HG02885 (cell line): ENCODE measurements at regions not wholly inside any gene's neighbourhood (a gene's known extent, or its start where the extent isn't known, plus 50 kb on each side); places are given as distances from the start of the nearest gene placed in this dataset.

ENCODE experiments used
- ATAC-seq: cut with Tn5 transposase; IDR thresholded peaks from one replicate; pipeline ENCODE4 v1.9.1; 2021; ENCODE audit warnings: mild to moderate bottlenecking; ENCODE audit not compliant: unreplicated experiment, poor library complexity

DNA sequence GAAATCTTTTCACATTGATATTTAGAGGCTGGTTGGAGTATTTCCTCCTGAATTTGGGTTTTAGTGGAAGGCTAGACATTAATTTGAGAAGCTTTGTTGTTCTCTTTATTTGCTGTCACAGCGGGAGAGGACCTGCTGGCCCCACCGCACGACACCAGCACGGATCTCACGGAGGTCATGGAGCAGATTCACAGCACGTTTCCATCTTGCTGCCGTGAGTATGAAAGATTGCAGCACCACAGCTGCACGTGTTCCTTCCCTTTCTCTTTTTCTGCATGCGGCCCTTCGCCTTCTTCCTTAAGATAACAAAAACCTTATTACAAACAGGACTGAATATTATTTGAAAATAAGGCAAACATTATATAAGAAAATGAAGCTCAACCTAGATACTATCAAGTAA, 555.5 kb downstream of the UTRN start:
- no peak for ATAC-seq

- ATAC-seq = no peak
Measured at GRCh38 chr6:144843701-144844100, 558.6 kb downstream of the UTRN start.

DNA sequence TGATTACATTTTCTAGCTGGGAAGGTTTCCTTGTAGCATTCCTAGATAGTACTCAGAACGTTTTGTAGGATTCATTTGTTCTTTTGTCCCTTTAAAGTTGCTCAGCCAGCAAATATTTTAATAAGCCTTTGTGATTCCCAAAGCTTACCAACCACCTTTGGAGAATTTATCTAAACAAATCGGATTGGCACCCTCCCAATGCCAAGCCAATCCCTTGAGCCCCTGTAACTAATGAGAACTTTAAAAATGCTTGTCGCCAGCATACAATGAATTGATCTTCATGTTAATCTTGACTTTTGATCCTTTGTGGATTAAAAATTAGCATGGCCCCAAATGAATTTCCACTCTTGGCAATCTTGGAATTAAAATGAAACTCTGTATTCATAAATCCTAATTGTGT, 559.5 kb downstream of the UTRN start:
- ATAC-seq = no peak

- ATAC-seq = no peak
Measured at GRCh38 chr6:144845186-144845585, 560.1 kb downstream of the UTRN start.

GRCh38 chr6:144847916-144848315, 562.8 kb downstream of the UTRN start:
- no peak for ATAC-seq

GRCh38 chr6:144849920-144850319, 564.8 kb downstream of the UTRN start:
- ATAC-seq = no peak

DNA sequence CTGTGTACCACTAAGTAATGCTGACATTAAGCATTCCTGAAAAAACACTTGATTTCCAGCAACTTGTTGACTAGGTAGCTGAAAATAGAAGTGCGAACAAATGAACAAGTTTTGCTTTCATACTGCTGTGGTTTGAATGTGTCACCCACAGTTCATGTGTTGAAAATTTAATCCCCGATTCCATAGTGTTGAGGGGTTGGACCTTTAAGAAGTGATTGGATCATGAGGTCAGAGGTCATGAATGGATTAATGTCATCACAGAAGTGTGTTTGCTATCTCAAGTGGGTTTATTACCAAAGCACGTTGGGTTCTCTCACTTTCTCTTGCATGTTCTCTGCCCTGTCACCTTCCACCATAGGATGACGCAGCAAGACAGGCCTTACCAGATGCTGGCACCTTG, 568.5 kb downstream of the UTRN start:
- ATAC-seq = no peak

DNA sequence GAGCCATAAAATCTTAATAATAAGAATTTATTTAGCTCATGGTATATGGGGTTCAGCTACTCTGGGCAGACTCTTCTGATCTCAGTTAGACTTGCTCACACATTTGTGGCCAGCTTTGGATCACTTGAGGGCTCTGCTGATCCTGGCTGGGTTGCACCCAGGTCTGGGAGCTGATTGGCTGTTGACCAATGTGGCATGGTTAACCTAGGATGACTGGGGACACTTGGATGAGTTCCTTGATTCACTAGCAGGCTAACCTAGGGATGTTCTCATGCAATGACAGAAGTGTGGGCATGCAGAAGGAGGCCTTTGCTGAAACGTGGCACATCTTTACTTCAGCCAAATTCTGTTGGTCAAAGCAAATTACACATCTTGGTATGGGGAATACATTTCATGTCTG, 569.5 kb downstream of the UTRN start:
- no peak for ATAC-seq

DNA sequence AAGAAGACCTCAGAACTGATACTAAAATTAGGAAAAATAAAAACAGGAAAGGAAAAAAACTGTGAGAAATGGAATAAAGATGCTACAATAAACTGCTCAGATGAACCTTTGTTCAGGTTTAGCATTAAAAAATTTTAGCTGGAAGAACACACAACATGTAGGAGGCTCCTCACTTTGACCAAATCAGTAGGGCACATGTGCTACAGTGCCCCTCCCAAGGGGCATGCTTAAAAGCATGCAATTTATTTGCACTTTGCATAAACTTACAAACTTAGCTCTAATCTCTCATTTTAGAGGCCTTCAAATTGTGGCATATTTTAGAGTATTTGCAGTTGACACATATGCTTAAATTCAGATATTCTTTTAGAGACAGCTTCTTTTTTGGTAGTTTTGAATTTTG, 570.2 kb downstream of the UTRN start:
- no peak for ATAC-seq

- ATAC-seq = no peak
Measured at GRCh38 chr6:144855812-144856531, 570.8 kb downstream of the UTRN start.

GRCh38 chr6:144856622-144857021, 571.5 kb downstream of the UTRN start:
- no peak for ATAC-seq

- ATAC-seq = no peak
Measured at GRCh38 chr6:144857086-144857485, 572.0 kb downstream of the UTRN start.

DNA sequence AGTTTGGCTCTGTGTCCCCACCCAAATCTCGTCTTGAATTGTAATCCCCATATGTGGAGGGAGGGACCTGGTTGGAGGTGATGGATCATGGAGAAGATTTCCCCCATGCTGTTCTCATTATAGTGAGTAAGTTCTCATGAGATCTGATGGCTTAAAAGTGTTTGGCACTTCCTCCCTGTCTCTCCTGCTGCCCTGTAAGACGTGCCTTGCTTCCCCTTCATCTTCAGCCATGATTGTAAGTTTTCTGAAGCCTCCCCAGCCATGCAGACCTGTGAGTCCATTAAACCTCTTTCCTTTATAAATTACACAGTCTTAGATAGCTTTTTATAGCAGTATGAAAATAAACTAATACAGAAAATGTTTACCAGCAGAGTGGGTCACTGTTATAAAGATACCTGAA, 577.6 kb downstream of the UTRN start:
- ATAC-seq = no peak

GRCh38 chr6:144867761-144868160, 582.6 kb downstream of the UTRN start:
- no peak for ATAC-seq

GRCh38 chr6:144870782-144871181, 585.6 kb downstream of the UTRN start:
- no peak for ATAC-seq

- no peak for ATAC-seq
Measured at GRCh38 chr6:144873623-144874378, 588.7 kb downstream of the UTRN start.

GRCh38 chr6:144876689-144877088, 591.6 kb downstream of the UTRN start:
- no peak for ATAC-seq

DNA sequence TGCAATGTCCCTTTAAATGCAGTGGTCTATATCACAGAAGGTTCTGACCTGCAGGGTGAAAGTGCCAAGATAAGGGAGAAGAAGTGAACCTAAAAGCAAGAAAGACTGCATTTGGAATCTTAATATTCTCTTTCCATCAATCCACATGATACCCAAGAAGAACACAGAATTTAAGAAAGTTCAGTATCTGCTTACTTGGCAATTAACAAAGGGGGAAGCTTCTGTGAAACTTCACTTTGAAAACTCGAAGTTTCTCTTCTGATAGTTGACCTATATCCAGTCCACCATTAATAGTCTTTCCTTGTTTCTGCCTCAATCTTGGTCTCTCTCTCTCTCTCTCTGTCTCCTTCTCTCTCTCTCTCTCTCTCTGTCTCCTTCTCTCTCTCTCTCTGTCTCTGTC, 592.0 kb downstream of the UTRN start:
- no peak for ATAC-seq

- no peak for ATAC-seq
Measured at GRCh38 chr6:144878577-144878976, 593.4 kb downstream of the UTRN start.

- ATAC-seq = no peak
Measured at GRCh38 chr6:144879436-144879835, 594.3 kb downstream of the UTRN start.

DNA sequence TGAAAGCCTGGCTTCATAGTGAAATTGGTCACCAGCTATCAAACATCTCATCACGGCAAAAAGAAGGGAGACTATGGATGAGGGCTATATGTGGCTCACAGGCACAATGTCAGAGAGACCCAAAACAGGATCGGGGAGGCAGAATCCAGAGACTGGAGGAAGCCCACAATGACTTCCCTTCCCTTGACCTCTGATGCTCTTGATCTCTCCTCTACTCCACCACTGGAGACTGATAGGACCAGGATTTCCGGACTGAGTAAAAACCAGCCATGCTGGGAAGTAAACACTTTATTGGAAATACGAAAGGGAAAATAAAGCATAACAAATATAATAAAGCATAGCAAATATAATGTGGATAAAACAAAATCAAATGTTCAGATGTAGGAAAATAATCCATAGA, 597.3 kb downstream of the UTRN start:
- no peak for ATAC-seq

GRCh38 chr6:144883915-144884314, 598.8 kb downstream of the UTRN start:
- ATAC-seq = no peak
